ENCODE measurements at regions not wholly inside any gene's neighbourhood (a gene's known extent, or its start where the extent isn't known, plus 50 kb on each side); places are given as distances from the start of the nearest gene placed in this dataset.

- no peak for TF ChIP-seq CREB1 (CRISPR knock-in tag; IDR thresholded peaks at IDR 0.05; ENCODE audit: low read depth)
- TF ChIP-seq EZH2phosphoT487 (IDR thresholded peaks at IDR 0.05; ENCODE audit: unreplicated experiment): no peak
- TF ChIP-seq ZNF114 (CRISPR knock-in tag; IDR thresholded peaks at IDR 0.05): no peak
- no peak for TF ChIP-seq ZNF331 (CRISPR knock-in tag; IDR thresholded peaks at IDR 0.05; ENCODE audit: low read depth)
- TF ChIP-seq ZNF462 (CRISPR knock-in tag; IDR thresholded peaks at IDR 0.05): no peak
- TF ChIP-seq EZH2 (IDR thresholded peaks at IDR 0.05; ENCODE audit: low read depth, unreplicated experiment): no peak
- TF ChIP-seq POLR2AphosphoS5 (IDR thresholded peaks at IDR 0.05; ENCODE audit: low read depth): no peak
These were observed 86.3 kb upstream of the AMOTL1 start (continued) for GRCh38 chr11:94681852-94682251.

GRCh38 chr11:94694309-94695060 is 73.7 kb upstream of the AMOTL1 start:
- 0 out of 2 replicates have a peak, but pooled peaks cover 2% of the 10 kb centered on the region for H3K9me2 ChIP-seq (ENCODE audit: insufficient read depth)
- no peaks in the 10 kb centered on the region for H3K27me3 ChIP-seq (ENCODE audit: insufficient read depth)
- no peak overlapping the region for H3K27ac ChIP-seq (ENCODE audit: low read depth)
- peak; percentile 77 for ATAC-seq
- DNase-seq (ENCODE audit: low spot score): no peak
- peaks cover 7% of the 10 kb centered on the region; the same call in 1 of the 2 replicates for H3K4me1 ChIP-seq (ENCODE audit: insufficient read depth)
- H3K4me2 ChIP-seq: no peak overlapping the region
- no peaks in the 10 kb centered on the region for H3K79me2 ChIP-seq (replicated peaks; ENCODE audit: insufficient read depth)
- H3F3A ChIP-seq (replicated peaks; ENCODE audit: low read depth): no peaks in the 10 kb centered on the region
- H4K20me1 ChIP-seq (replicated peaks; ENCODE audit: insufficient read depth): no peaks in the 10 kb centered on the region
- Mint-ChIP-seq H3K27ac (0 out of 2 replicates have a peak overlapping the region, but pooled peaks have one; percentile 8), H3K9me3 (peaks cover 7% of the 10 kb centered on the region; the same call in 2 of the 3 replicates), H3K4me3 (no peak overlapping the region), H3K4me1 (peaks cover 18% of the 10 kb centered on the region), H3K36me3 (ENCODE audit: low read depth) (peaks cover 25% of the 10 kb centered on the region), H3K27me3 (ENCODE audit: insufficient read depth, low read depth, poor library complexity) (peaks cover 4% of the 10 kb centered on the region)
- H3K4me3 ChIP-seq: no peak overlapping the region
- no peak overlapping the region for H2AFZ ChIP-seq
- no peaks in the 10 kb centered on the region for H3K36me3 ChIP-seq (ENCODE audit: insufficient read depth)
- TF ChIP-seq CREB1 (CRISPR knock-in tag; IDR thresholded peaks at IDR 0.05; ENCODE audit: low read depth): no peak
- TF ChIP-seq NANOG (IDR thresholded peaks at IDR 0.05; ENCODE audit: borderline replicate concordance): no peak
- no peak for TF ChIP-seq ZNF331 (CRISPR knock-in tag; IDR thresholded peaks at IDR 0.05; ENCODE audit: low read depth)
- TF ChIP-seq ZNF462 (CRISPR knock-in tag; IDR thresholded peaks at IDR 0.05): no peak
